ENCODE measurements at regions not wholly inside any gene's neighbourhood (a gene's known extent, or its start where the extent isn't known, plus 50 kb on each side); places are given as distances from the start of the nearest gene placed in this dataset.

DNA sequence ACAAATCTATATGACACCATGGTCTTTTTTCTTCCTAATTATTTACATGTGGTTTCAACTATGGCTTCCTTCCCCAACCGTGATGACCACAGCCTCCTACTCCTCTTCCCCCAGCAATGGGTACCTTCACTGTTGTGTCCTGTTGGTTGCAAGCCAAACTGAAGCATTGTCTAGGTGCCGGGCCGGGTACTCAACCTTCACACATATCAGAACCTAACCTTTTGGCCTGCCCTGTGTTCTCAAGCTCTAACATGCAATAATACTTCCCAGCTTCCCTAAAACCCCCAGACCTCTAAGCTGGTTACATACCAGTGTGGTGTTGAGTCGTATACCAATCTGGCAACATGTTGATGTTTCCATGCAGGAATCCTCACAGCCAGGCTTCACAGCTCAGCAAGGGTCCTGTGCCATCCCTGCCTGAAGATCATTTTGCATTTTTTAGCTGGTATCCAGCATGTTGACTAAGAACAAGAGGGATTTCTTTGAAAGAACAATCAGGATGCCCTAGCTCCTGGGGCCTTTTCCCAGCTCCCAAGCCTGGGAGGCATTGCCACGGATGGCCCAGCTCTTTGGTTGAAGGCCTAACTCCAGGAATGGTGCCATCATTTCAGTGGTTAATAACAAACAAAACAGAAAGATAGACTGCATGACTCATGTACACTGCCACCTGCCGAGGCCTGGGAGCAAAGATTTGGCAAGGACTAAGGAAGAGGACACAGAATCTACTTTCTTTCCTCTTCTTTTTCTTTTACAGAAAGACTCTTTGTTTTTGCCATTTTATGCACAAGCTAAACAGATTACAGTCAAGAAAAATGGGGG, 373.7 kb upstream of the SALL1 start:
- H3K79me2 ChIP-seq: no peaks in the 10 kb centered on the region
- H3K27me3 ChIP-seq: no peaks in the 10 kb centered on the region
- no peak overlapping the region for H3K27ac ChIP-seq
- H4K20me1 ChIP-seq (ENCODE audit: insufficient read depth, poor library complexity, severe bottlenecking): no peaks in the 10 kb centered on the region
- TF ChIP-seq EZH2phosphoT487 (IDR thresholded peaks at IDR 0.05; ENCODE audit: low read depth, severe bottlenecking, unreplicated experiment): no peak
- TF ChIP-seq, protein P1, sequence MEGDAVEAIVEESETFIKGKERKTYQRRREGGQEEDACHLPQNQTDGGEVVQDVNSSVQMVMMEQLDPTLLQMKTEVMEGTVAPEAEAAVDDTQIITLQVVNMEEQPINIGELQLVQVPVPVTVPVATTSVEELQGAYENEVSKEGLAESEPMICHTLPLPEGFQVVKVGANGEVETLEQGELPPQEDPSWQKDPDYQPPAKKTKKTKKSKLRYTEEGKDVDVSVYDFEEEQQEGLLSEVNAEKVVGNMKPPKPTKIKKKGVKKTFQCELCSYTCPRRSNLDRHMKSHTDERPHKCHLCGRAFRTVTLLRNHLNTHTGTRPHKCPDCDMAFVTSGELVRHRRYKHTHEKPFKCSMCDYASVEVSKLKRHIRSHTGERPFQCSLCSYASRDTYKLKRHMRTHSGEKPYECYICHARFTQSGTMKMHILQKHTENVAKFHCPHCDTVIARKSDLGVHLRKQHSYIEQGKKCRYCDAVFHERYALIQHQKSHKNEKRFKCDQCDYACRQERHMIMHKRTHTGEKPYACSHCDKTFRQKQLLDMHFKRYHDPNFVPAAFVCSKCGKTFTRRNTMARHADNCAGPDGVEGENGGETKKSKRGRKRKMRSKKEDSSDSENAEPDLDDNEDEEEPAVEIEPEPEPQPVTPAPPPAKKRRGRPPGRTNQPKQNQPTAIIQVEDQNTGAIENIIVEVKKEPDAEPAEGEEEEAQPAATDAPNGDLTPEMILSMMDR (IDR thresholded peaks at IDR 0.05; ENCODE audit: poor library complexity): no peak
- no peak for TF ChIP-seq EZH2 (IDR thresholded peaks at IDR 0.05; ENCODE audit: borderline replicate concordance)
- no peak overlapping the region for H2AFZ ChIP-seq
- H3K4me3 ChIP-seq: no peak overlapping the region
- H3K9me2 ChIP-seq (replicated peaks; ENCODE audit: insufficient read depth): no peaks in the 10 kb centered on the region
- no peaks in the 10 kb centered on the region for H3K4me1 ChIP-seq (ENCODE audit: insufficient read depth)
- peaks cover 3% of the 10 kb centered on the region for H3K9me3 ChIP-seq (ENCODE audit: low read depth)
- 61% methylated on average over 6 of the region's 6 CpGs for WGBS (ENCODE audit: low lambda C conversion rate, missing lambda C conversion rate)
- no peak overlapping the region for H3K4me2 ChIP-seq
- H3K36me3 ChIP-seq (replicated peaks; ENCODE audit: insufficient read depth, low read depth): no peaks in the 10 kb centered on the region
- no peak for DNase-seq (ENCODE audit: low spot score)

DNA sequence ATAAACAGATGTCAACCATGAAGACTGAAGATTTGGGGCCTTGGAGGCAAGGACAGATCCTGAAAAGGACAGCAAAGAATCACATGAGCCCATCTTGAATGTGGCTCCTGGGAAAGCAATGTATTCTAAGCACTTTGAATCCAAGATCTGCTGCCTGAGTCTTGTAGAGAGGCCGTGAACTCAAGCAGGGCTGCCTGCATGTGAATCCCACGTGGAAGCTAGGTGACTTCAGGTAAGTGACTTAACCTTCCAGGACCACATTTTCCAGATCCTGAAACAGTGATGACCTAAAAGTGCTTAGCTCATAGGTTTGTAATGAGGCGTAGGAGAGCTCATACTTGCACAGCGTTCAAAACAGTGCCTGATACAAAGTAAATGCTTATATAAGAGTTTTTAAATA, 373.0 kb upstream of the SALL1 start:
- no peak for DNase-seq (ENCODE audit: low spot score)

DNA sequence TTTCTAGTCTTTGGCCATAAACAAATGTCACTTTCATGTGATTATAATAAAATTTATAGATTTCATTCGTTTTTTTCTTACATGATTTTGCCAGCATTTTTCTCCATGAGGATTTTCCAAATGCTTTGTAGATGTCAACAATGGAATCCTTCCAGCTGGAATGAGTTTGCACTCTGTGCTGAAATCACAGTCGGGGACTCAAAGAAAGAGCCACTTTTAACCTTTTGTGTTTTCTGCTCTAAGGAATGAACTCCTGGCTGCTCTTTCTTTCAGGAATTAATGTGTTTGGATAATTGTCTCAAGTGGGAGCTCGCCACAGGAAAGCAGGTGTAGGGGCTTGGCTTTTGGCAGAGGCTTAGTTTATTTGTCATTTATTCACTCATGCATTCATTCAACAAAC, 372.3 kb upstream of the SALL1 start:
- no peaks in the 10 kb centered on the region for H3K79me2 ChIP-seq
- WGBS (ENCODE audit: low lambda C conversion rate, missing lambda C conversion rate): 53% methylated on average over 3 of the region's 3 CpGs
- no peak for TF ChIP-seq EZH2phosphoT487 (IDR thresholded peaks at IDR 0.05; ENCODE audit: low read depth, severe bottlenecking, unreplicated experiment)
- TF ChIP-seq, protein P1 (IDR thresholded peaks at IDR 0.05; ENCODE audit: poor library complexity): no peak
- TF ChIP-seq EZH2 (IDR thresholded peaks at IDR 0.05; ENCODE audit: borderline replicate concordance): no peak
- H3K4me1 ChIP-seq (ENCODE audit: insufficient read depth): no peaks in the 10 kb centered on the region
- H3K9me3 ChIP-seq (ENCODE audit: low read depth): peaks cover 3% of the 10 kb centered on the region
- H3K9me2 ChIP-seq (replicated peaks; ENCODE audit: insufficient read depth): no peaks in the 10 kb centered on the region
- DNase-seq (ENCODE audit: low spot score): no peak
- no peaks in the 10 kb centered on the region for H3K27me3 ChIP-seq
- H3K4me2 ChIP-seq: no peak overlapping the region
- no peaks in the 10 kb centered on the region for H4K20me1 ChIP-seq (ENCODE audit: insufficient read depth, poor library complexity, severe bottlenecking)
- H3K4me3 ChIP-seq: no peak overlapping the region
- H3K36me3 ChIP-seq (replicated peaks; ENCODE audit: insufficient read depth, low read depth): no peaks in the 10 kb centered on the region
- no peak overlapping the region for H2AFZ ChIP-seq
- no peak overlapping the region for H3K27ac ChIP-seq

More for the DNA sequence above, 373.0 kb upstream of the SALL1 start:
- H3K4me1 ChIP-seq (ENCODE audit: insufficient read depth): no peaks in the 10 kb centered on the region
- H3K27ac ChIP-seq: no peak overlapping the region
- H3K79me2 ChIP-seq: no peaks in the 10 kb centered on the region
- no peak overlapping the region for H2AFZ ChIP-seq
- no peaks in the 10 kb centered on the region for H4K20me1 ChIP-seq (ENCODE audit: insufficient read depth, poor library complexity, severe bottlenecking)
- H3K9me2 ChIP-seq (replicated peaks; ENCODE audit: insufficient read depth): no peaks in the 10 kb centered on the region
- no peaks in the 10 kb centered on the region for H3K36me3 ChIP-seq (replicated peaks; ENCODE audit: insufficient read depth, low read depth)
- 87% methylated on average over 4 of the region's 4 CpGs for WGBS (ENCODE audit: low lambda C conversion rate, missing lambda C conversion rate)
- H3K9me3 ChIP-seq (ENCODE audit: low read depth): peaks cover 3% of the 10 kb centered on the region
- H3K4me2 ChIP-seq: no peak overlapping the region
- no peak for TF ChIP-seq EZH2 (IDR thresholded peaks at IDR 0.05; ENCODE audit: borderline replicate concordance)
- TF ChIP-seq EZH2phosphoT487 (IDR thresholded peaks at IDR 0.05; ENCODE audit: low read depth, severe bottlenecking, unreplicated experiment): no peak
- TF ChIP-seq, protein P1 (IDR thresholded peaks at IDR 0.05; ENCODE audit: poor library complexity): no peak
- no peak overlapping the region for H3K4me3 ChIP-seq
- no peaks in the 10 kb centered on the region for H3K27me3 ChIP-seq
